T-cell (primary cell): ENCODE measurements at regions not wholly inside any gene's neighbourhood (a gene's known extent, or its start where the extent isn't known, plus 50 kb on each side); places are given as distances from the start of the nearest gene placed in this dataset.

Experiments
- ATAC-seq, 4 experiments: fragments of 200-7000 bp in 3 of 4; fragments of 150-1000 bp in 1 of 4; cut with Tn5 transposase; replicated peaks in 1 of 4; 1 replicate in 3 of 4; 2 replicates in 1 of 4; pipeline ENCODE4 v1.10.0; 2021; ENCODE audit warnings: moderate library complexity in 3 of 4, mild to moderate bottlenecking in 2 of 4, moderate number of reproducible peaks in 1 of 4
- CTCF ChIA-PET, 2 donors: fragments of 300-600 bp; sonication (Branson Sonifier 250); formaldehyde crosslinking; loops; one replicate each; lab custom pipeline; 2022; ENCODE audit warnings: antibody characterized with exemption in 2 of 2; lab: Charles Lee
- POLR2A ChIA-PET, 2 donors: fragments of 300-600 bp; sonication (Branson Sonifier 250); formaldehyde crosslinking; loops; one replicate each; lab custom pipeline; 2022; ENCODE audit warnings: antibody characterized with exemption in 2 of 2; lab: Charles Lee
- DNase-seq, 35 experiments: peaks; one replicate each; pipeline versions ENCODE4 v3.0.0 to v3.0.0-alpha.2; 2013 to 2023
- H3K27ac ChIP-seq: one replicate; pipeline ENCODE4 v1.5.1; 2013; ENCODE audit warnings: low read length
- H3K27me3 ChIP-seq, 2 experiments: replicated peaks in 1 of 2; 1 replicate in 1 of 2; 2 replicates in 1 of 2; pipeline versions ENCODE4 v1.6.1 to v1.7.0; 2013; ENCODE audit warnings: low read length in 1 of 2, mixed read lengths in 1 of 2; ENCODE audit not compliant: control insufficient read depth in 2 of 2, insufficient read depth in 2 of 2; ENCODE audit errors: extremely low read depth in 1 of 2
- H3K36me3 ChIP-seq, 2 donors: 1 replicate in 1 of 2; 2 replicates in 1 of 2; pipeline versions ENCODE4 v1.6.1 to v1.7.0; 2013; ENCODE audit warnings: low read length in 1 of 2; ENCODE audit not compliant: control insufficient read depth in 2 of 2, insufficient read depth in 1 of 2; ENCODE audit errors: extremely low read depth in 1 of 2
- H3K4me1 ChIP-seq, 2 experiments: 1 replicate in 1 of 2; 2 replicates in 1 of 2; pipeline versions ENCODE4 v1.6.1 to v1.7.0; 2013; ENCODE audit warnings: low read length in 2 of 2, mixed read lengths in 1 of 2; ENCODE audit not compliant: insufficient read depth in 2 of 2, control insufficient read depth in 1 of 2; ENCODE audit errors: extremely low read depth in 1 of 2
- H3K4me3 ChIP-seq, 2 donors: 1 replicate in 1 of 2; 2 replicates in 1 of 2; pipeline versions ENCODE4 v1.5.1 to v1.7.0; 2013; ENCODE audit warnings: mild to moderate bottlenecking in 2 of 2, low read length in 1 of 2, moderate library complexity in 1 of 2; ENCODE audit not compliant: control insufficient read depth in 1 of 2; ENCODE audit errors: extremely low read depth in 1 of 2
- H3K9me3 ChIP-seq: 2 replicates; pipeline ENCODE4 v1.7.0; 2013
- H3K27ac Mint-ChIP-seq, 2 donors: one replicate each; pipeline ENCODE4 v1.8.0; 2020 to 2021; ENCODE audit warnings: mild to moderate bottlenecking in 2 of 2, mixed read lengths in 2 of 2
- H3K27me3 Mint-ChIP-seq, 2 donors: one replicate each; pipeline ENCODE4 v1.8.0; 2021 to 2022; ENCODE audit warnings: mixed read lengths in 2 of 2
- H3K36me3 Mint-ChIP-seq: one replicate; pipeline ENCODE4 v1.8.0; 2021; ENCODE audit warnings: mixed read lengths
- H3K4me1 Mint-ChIP-seq, 3 donors: one replicate each; pipeline ENCODE4 v1.8.0; 2020 to 2022; ENCODE audit warnings: mixed read lengths in 3 of 3, mild to moderate bottlenecking in 1 of 3
- H3K4me3 Mint-ChIP-seq, 3 donors: one replicate each; pipeline ENCODE4 v1.8.0; 2020 to 2022; ENCODE audit warnings: mild to moderate bottlenecking in 3 of 3, mixed read lengths in 3 of 3, moderate library complexity in 3 of 3
- H3K9me3 Mint-ChIP-seq, 3 donors: one replicate each; pipeline ENCODE4 v1.8.0; 2020 to 2022; ENCODE audit warnings: mixed read lengths in 3 of 3
- WGBS: methylation state at CpG from one replicate; pipeline ENCODE4 v1.1.5; 2013; ENCODE audit warnings: missing lambda C conversion rate; ENCODE audit not compliant: insufficient coverage; 5-methylcytosine and 5-hydroxymethylcytosine counted together

DNA sequence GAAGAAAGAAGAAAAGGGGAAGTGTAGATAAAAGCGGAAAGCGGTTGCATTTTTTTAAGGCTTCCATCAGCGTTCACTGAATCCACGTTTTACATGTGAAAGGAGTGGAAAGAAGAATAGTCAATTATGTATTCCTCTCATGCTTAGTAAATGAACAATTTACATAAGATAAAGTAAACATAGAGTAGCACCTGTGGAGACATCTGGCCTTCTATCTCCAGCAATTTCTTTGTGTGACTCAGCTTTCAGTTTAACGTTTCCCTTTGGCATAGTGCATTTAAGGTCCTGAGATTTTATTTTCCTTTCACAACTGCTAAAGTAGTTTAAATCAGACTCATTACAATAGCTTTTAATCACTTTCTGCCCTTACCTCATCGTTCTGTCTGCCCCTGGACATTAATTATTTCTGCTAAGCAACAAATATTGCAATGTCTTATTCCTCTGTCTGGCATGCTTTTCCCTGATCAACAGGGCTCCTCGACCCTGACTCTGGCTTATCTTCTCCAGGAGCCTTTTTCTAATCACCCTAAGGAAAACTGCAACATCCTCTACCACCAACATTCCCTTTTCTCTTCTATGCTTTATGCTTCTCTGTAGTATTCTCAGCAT lies 383.5 kb upstream of the VWC2 start:
- H3K4me3 Mint-ChIP-seq = no peak overlapping the region
- H3K27me3 Mint-ChIP-seq = no peaks in the 10 kb centered on the region
- H3K9me3 Mint-ChIP-seq = peaks cover 3 to 16% (median 14%) of the 10 kb centered on the region in 3 donors
- CTCF ChIA-PET = no interaction called here
- no peaks in the 10 kb centered on the region for H3K4me1 Mint-ChIP-seq
- Histone ChIP-seq H3K27me3 (no peaks in the 10 kb centered on the region), H3K36me3 (no peaks in the 10 kb centered on the region), H3K4me1 (no peaks in the 10 kb centered on the region), H3K27ac (no peak overlapping the region), H3K4me3 (no peak overlapping the region), H3K9me3 (no peaks in the 10 kb centered on the region)
- no peak overlapping the region for H3K27ac Mint-ChIP-seq
- no peak for ATAC-seq
- 42% methylated on average over 3 of the region's 7 CpGs for WGBS
- no peak for DNase-seq
- H3K36me3 Mint-ChIP-seq = no peaks in the 10 kb centered on the region
- POLR2A ChIA-PET = no interaction called here

DNA sequence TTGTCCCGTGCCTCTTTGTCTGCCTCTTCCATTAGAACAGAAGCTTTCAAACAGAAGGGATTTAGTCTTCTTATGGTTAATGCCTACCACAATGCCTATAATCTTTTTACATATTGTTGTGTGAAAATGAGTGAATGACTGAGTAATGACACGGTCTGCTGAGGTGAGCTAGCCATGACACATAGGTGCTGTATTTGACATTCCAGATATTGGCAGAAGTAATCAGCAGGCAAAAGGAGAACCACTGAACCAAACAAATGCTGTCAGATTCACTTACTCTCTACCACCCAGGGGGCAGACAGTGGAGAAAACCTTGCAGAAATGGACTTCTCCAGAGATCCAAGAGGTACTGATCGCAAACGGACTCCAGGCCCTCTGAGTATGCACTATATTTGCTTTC lies 377.2 kb upstream of the VWC2 start:
- ChIA-PET CTCF (no interaction called here), POLR2A (no interaction called here)
- no peaks in the 10 kb centered on the region for H3K4me1 Mint-ChIP-seq
- H3K36me3 ChIP-seq = no peaks in the 10 kb centered on the region
- 86% methylated on average over 2 of the region's 4 CpGs for WGBS
- no peaks in the 10 kb centered on the region for H3K9me3 ChIP-seq
- H3K9me3 Mint-ChIP-seq = peaks cover 6 to 8% (median 6%) of the 10 kb centered on the region in 3 donors
- no peaks in the 10 kb centered on the region for H3K36me3 Mint-ChIP-seq
- no peak overlapping the region for H3K27ac ChIP-seq
- H3K4me3 ChIP-seq = no peak overlapping the region
- no peaks in the 10 kb centered on the region for H3K27me3 Mint-ChIP-seq
- ATAC-seq = no peak
- no peaks in the 10 kb centered on the region for H3K4me1 ChIP-seq
- no peak overlapping the region for H3K27ac Mint-ChIP-seq
- DNase-seq = no peak
- no peak overlapping the region for H3K4me3 Mint-ChIP-seq
- H3K27me3 ChIP-seq = no peaks in the 10 kb centered on the region

DNA sequence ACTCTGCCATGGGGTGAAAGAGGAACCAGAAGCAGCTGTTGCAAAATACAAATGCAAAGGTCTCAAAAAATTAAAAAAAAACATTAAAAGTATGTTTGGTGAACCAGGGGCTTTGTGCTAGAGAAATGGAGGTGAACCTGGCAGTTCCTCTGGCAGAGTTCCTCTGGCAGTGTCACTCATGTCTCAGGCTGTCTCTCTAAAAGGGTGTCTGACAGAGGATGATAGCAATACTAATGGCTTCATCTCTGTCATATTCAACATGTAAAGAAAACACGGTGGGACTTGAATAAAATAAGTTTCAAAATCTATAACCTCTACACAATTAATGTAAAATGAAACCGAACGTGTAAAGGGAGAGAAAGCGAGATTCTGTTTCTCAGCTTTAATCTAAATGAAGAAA lies 375.7 kb upstream of the VWC2 start:
- H3K4me3 Mint-ChIP-seq = no peak overlapping the region
- Histone ChIP-seq H3K9me3 (no peaks in the 10 kb centered on the region), H3K4me3 (no peak overlapping the region), H3K27me3 (no peaks in the 10 kb centered on the region), H3K27ac (no peak overlapping the region), H3K36me3 (no peaks in the 10 kb centered on the region), H3K4me1 (no peaks in the 10 kb centered on the region)
- H3K4me1 Mint-ChIP-seq = no peaks in the 10 kb centered on the region
- peaks cover 8 to 10% (median 9%) of the 10 kb centered on the region in 3 donors for H3K9me3 Mint-ChIP-seq
- ATAC-seq = no peak
- no CpG with 5 or more reads among the region's 4 CpGs for WGBS
- CTCF ChIA-PET = no interaction called here
- H3K27ac Mint-ChIP-seq = no peak overlapping the region
- no peak for DNase-seq
- POLR2A ChIA-PET = no interaction called here
- H3K27me3 Mint-ChIP-seq = no peaks in the 10 kb centered on the region
- no peaks in the 10 kb centered on the region for H3K36me3 Mint-ChIP-seq

DNA sequence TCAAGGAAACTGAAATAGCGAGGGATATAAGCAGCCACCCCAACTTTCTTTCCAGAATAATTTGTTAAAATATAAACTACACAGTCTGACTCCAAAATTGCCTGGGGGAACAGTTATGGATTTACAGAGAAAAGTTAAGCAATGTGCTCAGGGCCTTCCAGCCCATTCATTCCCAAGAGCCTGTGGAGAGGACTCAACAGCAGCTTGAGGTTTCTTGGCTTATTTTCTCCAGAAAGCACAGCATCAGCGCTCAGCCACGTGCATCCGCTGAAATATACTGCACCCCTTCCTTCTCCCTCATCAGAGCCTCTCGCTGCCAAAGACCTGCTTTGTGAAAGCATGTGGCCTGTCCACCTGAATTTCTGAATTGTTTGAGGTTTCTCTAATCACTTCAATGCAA lies 375.2 kb upstream of the VWC2 start:
- no peaks in the 10 kb centered on the region for H3K36me3 Mint-ChIP-seq
- CTCF ChIA-PET = no interaction called here
- POLR2A ChIA-PET = no interaction called here

DNA sequence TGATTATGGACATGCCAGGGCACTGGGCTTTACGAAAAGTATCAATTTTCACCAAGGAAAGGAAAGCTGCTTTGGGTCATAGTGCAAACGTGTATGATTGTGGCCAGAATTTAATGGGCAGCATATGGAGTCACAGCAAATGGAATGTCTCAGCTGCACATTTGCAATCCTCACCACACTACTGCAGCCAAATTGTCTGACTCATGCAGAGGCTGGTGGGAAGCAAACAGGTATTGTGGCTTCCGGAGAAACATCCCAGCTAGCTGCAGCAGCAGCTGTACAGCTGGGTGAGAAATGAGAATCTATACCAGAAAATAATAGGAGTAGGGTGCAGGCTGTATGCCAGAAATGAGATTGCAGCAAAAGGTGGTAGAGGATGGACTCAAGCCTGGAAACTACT lies 374.7 kb upstream of the VWC2 start:
- CTCF ChIA-PET = no interaction called here
- no peak for ATAC-seq
- Histone ChIP-seq H3K4me1 (no peaks in the 10 kb centered on the region), H3K27ac (no peak overlapping the region), H3K9me3 (no peaks in the 10 kb centered on the region), H3K27me3 (no peaks in the 10 kb centered on the region), H3K4me3 (no peak overlapping the region), H3K36me3 (no peaks in the 10 kb centered on the region)
- WGBS = 64% methylated on average over 2 of the region's 3 CpGs
- Mint-ChIP-seq H3K4me3 (no peak overlapping the region), H3K36me3 (no peaks in the 10 kb centered on the region), H3K27me3 (no peaks in the 10 kb centered on the region), H3K4me1 (no peaks in the 10 kb centered on the region), H3K9me3 (peaks cover 8 to 13% (median 10%) of the 10 kb centered on the region in 3 donors), H3K27ac (no peak overlapping the region)
- DNase-seq = no peak
- POLR2A ChIA-PET = no interaction called here

More for the DNA sequence above, 375.2 kb upstream of the VWC2 start:
- Mint-ChIP-seq H3K27me3 (no peaks in the 10 kb centered on the region), H3K27ac (no peak overlapping the region), H3K9me3 (peaks cover 8 to 10% (median 10%) of the 10 kb centered on the region in 3 donors), H3K4me3 (no peak overlapping the region), H3K4me1 (no peaks in the 10 kb centered on the region)
- no peaks in the 10 kb centered on the region for H3K36me3 ChIP-seq
- no peak overlapping the region for H3K4me3 ChIP-seq
- no peaks in the 10 kb centered on the region for H3K9me3 ChIP-seq
- H3K27ac ChIP-seq = no peak overlapping the region
- H3K27me3 ChIP-seq = no peaks in the 10 kb centered on the region
- DNase-seq (no peak), ATAC-seq (no peak)
- WGBS = 80% methylated on average over 2 of the region's 5 CpGs
- no peaks in the 10 kb centered on the region for H3K4me1 ChIP-seq

DNA sequence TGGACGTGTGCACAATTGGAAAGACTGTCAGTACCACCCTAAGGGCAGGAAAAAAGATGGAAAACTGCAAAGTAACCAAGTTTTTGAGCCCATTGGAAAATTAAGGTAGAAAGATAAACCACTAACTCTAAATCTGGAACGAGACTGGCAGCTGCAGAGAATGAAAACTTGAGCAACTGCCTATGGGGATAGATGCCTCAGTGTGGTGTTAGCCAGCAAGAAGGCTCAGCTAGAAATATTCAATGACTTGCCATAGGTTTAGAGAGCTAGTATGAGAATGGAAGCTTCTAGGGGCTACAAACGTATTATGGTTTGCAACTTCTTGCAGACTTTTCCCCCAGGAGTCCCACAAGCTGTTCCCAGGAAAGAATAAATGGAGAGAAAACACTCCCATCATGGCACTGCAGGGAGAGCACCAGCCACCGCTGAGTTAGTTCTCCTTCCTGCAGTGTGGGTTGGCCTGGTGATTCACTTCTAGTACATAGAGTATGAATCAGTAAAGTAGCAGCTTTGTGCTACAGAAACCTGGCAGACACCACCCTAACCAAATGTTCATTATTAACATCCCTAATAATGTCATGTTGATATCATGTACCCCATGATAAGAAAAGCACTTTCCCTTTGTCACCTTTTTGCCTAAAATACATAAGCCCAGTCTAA lies 372.4 kb upstream of the VWC2 start:
- no peaks in the 10 kb centered on the region for H3K27me3 ChIP-seq
- Mint-ChIP-seq H3K27me3 (no peaks in the 10 kb centered on the region), H3K36me3 (no peaks in the 10 kb centered on the region), H3K9me3 (peaks cover 10 to 13% (median 13%) of the 10 kb centered on the region in 3 donors), H3K27ac (no peak overlapping the region), H3K4me3 (no peak overlapping the region), H3K4me1 (no peaks in the 10 kb centered on the region)
- no peaks in the 10 kb centered on the region for H3K9me3 ChIP-seq
- no peak for DNase-seq
- ChIA-PET CTCF (no interaction called here), POLR2A (no interaction called here)
- H3K4me3 ChIP-seq = no peak overlapping the region
- H3K27ac ChIP-seq = no peak overlapping the region
- H3K36me3 ChIP-seq = no peaks in the 10 kb centered on the region
- ATAC-seq = no peak
- no peaks in the 10 kb centered on the region for H3K4me1 ChIP-seq
- WGBS = no CpG with 5 or more reads among the region's 4 CpGs
